ENCODE measurements at regions not wholly inside any gene's neighbourhood (a gene's known extent, or its start where the extent isn't known, plus 50 kb on each side); places are given as distances from the start of the nearest gene placed in this dataset.
"Not testable (repeated sequence)": the region's sequence is repeated elsewhere in the genome, so short reads cannot be mapped to it uniquely, and the experiment has no call there.

DNA sequence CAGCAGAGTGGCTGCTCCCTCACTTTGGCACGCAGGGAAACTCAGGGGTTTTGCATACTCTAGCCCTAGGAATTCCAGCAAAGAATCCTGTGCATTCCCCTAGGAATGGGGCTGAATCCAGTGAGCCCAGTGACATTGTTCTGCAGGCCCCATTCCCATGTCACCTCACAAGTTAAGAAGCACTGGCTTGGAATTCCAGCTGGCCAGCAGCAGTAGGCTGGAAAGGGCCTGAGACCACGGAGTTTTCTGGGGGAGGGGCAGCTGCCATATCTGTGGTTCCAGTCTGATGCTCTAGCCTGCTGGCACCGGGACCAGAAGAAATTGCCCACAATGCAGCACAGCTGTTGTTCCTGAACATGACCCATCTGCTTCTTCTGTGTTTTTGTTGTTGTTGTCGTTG, 217.6 kb upstream of the DMRTA1 start:
- H3K9me3 ChIP-seq = no peaks in the 10 kb centered on the region
- TF ChIP-seq, protein P1, sequence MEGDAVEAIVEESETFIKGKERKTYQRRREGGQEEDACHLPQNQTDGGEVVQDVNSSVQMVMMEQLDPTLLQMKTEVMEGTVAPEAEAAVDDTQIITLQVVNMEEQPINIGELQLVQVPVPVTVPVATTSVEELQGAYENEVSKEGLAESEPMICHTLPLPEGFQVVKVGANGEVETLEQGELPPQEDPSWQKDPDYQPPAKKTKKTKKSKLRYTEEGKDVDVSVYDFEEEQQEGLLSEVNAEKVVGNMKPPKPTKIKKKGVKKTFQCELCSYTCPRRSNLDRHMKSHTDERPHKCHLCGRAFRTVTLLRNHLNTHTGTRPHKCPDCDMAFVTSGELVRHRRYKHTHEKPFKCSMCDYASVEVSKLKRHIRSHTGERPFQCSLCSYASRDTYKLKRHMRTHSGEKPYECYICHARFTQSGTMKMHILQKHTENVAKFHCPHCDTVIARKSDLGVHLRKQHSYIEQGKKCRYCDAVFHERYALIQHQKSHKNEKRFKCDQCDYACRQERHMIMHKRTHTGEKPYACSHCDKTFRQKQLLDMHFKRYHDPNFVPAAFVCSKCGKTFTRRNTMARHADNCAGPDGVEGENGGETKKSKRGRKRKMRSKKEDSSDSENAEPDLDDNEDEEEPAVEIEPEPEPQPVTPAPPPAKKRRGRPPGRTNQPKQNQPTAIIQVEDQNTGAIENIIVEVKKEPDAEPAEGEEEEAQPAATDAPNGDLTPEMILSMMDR (IDR thresholded peaks at IDR 0.05) = no peak
- no peaks in the 10 kb centered on the region for H3K36me3 ChIP-seq (ENCODE audit: insufficient read depth in 1 of 2, low read depth in 1 of 2)
- 63 to 68% (median 65%) methylated on average over 4 of the region's 4 CpGs for WGBS, 3 donors
- H3K4me1 ChIP-seq = no peaks in the 10 kb centered on the region
- intact Hi-C loops (cut with DNase I) = no loop called here
- DNase-seq (no peak), ATAC-seq (no peak)
- H3K4me3 ChIP-seq = no peak overlapping the region
- H3K27ac ChIP-seq = no peak overlapping the region
- H3K27me3 ChIP-seq (ENCODE audit: insufficient read depth in 3 of 3, low read length in 2 of 3) = no peaks in the 10 kb centered on the region

DNA sequence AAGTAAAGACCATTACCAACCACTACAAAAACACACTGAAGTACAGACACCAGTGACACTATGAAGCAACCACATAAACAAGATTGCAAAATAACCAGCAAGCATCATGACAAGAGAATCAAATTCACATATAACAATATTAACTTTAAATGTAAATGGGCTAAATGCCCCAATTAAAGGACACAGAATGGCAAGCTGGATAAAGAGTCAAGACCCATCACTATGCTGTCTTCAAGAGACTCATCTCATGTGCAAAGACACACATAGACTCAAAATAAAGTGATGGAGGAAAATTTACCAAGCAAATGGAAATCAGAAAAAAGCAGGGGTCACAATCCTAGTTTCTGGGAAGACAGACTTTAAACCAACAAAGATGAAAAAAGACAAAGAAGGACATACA, 215.3 kb upstream of the DMRTA1 start:
- not testable (repeated sequence) for H3K4me1 ChIP-seq; H3K36me3 ChIP-seq (ENCODE audit: insufficient read depth in 1 of 2, low read depth in 1 of 2); H3K4me3 ChIP-seq; H3K27me3 ChIP-seq (ENCODE audit: insufficient read depth in 3 of 3, low read length in 2 of 3); ATAC-seq; H3K9me3 ChIP-seq; DNase-seq; H3K27ac ChIP-seq
- intact Hi-C loops (cut with DNase I) = loop anchor here in 1 of 2 donors (10.0 kb wide), 2 partner anchors 107 to 197 kb away; no protein-coding TSS in a partner anchor

DNA sequence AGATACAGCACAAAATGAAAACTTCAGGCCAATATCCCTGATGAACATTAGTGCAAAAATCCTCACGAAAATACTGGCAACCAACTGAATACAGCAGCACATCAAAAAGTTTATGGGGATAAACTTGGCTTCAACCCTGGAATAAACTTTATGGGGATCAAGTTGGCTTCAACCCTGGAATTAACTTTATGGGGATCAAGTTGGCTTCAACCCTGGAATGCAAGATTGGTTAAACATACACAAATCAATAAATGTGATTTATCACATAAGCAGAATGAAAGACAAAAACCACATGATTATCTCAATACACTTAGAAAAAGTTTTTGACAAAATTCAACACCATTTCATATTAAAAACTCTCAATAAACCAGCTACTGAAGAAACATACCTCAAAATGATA, 213.7 kb upstream of the DMRTA1 start:
- Histone ChIP-seq H3K36me3 (ENCODE audit: insufficient read depth in 1 of 2, low read depth in 1 of 2) (no peaks in the 10 kb centered on the region), H3K4me1 (no peaks in the 10 kb centered on the region), H3K9me3 (no peaks in the 10 kb centered on the region), H3K27ac (no peak overlapping the region), H3K27me3 (ENCODE audit: insufficient read depth in 3 of 3, low read length in 2 of 3) (no peaks in the 10 kb centered on the region), H3K4me3 (no peak overlapping the region)
- DNase-seq (no peak), ATAC-seq (no peak)
- TF ChIP-seq, protein P1 (IDR thresholded peaks at IDR 0.05) = no peak
- WGBS, 3 donors = 43 to 59% (median 47%) methylated on average over 1 of the region's 1 CpG
- intact Hi-C loops (cut with DNase I) = loop anchor here in 1 of 2 donors (10.0 kb wide), 2 partner anchors 108 to 198 kb away; no protein-coding TSS in a partner anchor

DNA sequence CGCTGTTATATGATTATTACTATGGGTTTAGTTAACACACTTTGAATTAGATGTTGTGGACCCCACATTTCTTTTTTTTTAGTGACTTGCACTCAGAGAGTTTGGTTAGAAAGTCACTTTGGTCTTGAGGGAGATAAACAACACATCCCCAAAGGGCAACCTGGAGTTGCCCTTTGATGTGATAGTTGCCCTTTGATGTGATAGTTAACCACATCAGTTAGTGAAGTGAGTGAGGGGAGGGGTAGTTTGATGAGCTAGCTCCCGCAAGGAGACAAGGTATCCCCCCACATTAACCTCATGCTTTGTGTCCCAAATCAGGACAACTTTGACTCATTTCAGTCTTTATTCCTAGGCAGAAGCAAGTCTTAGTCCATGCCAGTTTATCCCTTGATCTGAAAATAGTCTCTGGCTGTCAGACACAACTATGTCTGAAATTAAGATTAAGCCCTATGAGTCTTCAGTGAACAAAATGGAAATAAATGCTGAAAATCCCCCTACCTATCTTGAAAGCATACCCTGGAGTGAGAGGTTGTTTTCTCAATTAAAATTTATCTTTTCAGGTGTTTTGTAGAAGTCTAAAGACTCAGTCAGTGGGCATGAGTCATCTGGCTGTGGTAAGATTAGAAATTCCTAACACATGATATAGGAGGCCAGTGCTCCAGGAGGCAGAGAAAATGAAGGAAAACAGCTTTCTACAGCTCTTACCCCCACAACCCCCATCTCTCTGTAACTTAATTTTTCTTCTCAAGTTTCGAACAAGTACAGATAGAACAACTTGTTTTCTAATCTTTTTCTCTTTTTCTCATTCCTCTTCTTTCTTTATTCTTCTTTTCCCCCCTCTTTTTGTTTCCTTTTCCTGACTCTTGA, 208.9 kb upstream of the DMRTA1 start:
- no peak for ATAC-seq

More for the DNA sequence above, 208.9 kb upstream of the DMRTA1 start:
- intact Hi-C loops (cut with DNase I) = loop anchor here in 1 of 2 donors (2.0 to 10.0 kb wide), 3 partner anchors 113 to 425 kb away; no protein-coding TSS in a partner anchor
- no peaks in the 10 kb centered on the region for H3K27me3 ChIP-seq (ENCODE audit: insufficient read depth in 3 of 3, low read length in 2 of 3)
- 86 to 91% (median 88%) methylated on average over 3 of the region's 3 CpGs for WGBS, 3 donors
- TF ChIP-seq, protein P1 (IDR thresholded peaks at IDR 0.05) = no peak
- no peaks in the 10 kb centered on the region for H3K36me3 ChIP-seq (ENCODE audit: insufficient read depth in 1 of 2, low read depth in 1 of 2)
- no peak for DNase-seq
- H3K27ac ChIP-seq = no peak overlapping the region
- H3K9me3 ChIP-seq = no peaks in the 10 kb centered on the region
- no peaks in the 10 kb centered on the region for H3K4me1 ChIP-seq
- no peak overlapping the region for H3K4me3 ChIP-seq

Measured in psoas muscle (tissue), 7 donors.